Pons (tissue), 1 donor: ENCODE measurements at regions not wholly inside any gene's neighbourhood (a gene's known extent, or its start where the extent isn't known, plus 50 kb on each side); places are given as distances from the start of the nearest gene placed in this dataset.

Experiments
- DNase-seq: peaks from one replicate; pipeline ENCODE4 v3.0.0-alpha.2; 2016; ENCODE audit warnings: low spot score

DNA sequence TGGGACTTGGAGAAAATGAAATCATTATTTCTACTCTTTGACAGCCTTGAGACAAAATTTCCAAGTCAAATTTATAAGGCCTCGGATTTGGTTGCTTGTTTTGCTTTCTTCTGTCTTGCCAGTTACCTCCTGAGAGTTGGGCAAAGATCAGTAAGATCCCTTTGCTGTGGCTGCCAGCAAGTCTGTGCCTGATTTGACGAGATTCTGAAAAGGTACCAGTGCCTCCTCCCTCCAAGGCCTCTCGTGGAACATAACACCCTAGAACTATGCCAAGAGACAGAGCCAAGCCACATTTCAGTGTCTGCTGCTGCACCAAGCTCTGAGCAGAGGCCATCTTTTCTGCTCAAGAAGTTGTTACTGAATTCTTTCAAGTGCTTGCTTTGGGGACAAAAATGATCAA is 61.0 kb downstream of the GTPBP8 start:
- peak; percentile 27 for DNase-seq

DNA sequence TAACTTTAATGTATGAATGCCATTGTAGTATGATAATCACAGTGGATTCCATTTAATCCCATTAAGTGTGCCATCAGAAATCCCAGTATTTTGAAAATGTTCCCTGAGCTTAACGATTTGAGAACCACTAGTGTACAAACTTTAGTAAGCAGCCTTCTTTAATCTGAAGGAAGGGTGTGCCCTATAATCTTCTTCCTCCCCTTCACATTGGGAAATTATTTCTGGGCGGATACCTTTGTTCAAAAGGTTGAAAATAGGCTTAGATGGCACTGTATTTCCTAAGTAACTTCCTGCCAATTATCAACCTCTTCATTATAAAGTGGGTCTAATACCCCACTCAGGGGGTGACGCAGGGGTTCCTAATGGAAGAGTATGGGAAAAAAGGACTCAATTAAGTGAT is 62.4 kb downstream of the GTPBP8 start:
- no peak for DNase-seq

DNA sequence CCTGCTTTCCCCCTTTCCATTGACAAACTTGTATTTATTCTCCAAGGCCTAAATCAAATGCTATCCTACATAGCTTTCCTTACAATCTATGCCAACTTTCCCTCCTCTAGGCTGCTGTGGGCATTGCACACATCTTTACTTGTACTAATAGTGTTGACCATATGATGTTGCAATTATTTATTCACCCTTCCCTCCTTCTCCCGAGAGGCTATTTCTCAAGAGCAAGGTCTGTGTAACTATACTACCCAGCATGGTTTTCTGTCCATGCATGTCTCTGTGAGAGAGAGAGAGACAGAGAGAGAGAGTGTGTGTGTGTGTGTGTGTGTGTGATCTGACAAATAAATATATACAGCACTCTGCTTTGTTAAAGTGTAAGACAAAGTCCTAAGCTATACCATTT is 63.8 kb downstream of the GTPBP8 start:
- DNase-seq: no peak

- no peak for DNase-seq
Measured at GRCh38 chr3:113055201-113055600, 64.4 kb downstream of the GTPBP8 start.

DNA sequence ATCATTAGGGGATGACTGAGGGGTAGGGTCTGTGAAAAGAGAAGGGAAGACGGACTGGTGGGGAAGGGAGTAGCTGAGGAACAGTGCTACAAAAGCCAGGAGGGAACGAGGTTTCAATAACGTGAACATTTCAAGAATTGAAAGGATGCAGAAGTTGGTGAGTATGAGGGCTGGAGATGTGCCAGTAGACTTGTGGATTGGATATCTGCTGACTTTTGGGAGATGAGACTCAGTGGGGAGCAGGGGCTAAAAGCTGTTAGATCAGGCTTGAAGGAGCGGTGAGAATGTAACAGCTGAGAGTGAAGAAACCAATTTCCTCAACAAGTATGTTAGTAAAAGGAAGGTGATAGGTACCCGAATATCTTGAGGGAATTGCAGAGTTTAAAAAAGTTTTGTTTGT is 65.2 kb downstream of the GTPBP8 start:
- no peak for DNase-seq

- DNase-seq: no peak
Measured at GRCh38 chr3:113057117-113057516, 66.3 kb downstream of the GTPBP8 start.

DNA sequence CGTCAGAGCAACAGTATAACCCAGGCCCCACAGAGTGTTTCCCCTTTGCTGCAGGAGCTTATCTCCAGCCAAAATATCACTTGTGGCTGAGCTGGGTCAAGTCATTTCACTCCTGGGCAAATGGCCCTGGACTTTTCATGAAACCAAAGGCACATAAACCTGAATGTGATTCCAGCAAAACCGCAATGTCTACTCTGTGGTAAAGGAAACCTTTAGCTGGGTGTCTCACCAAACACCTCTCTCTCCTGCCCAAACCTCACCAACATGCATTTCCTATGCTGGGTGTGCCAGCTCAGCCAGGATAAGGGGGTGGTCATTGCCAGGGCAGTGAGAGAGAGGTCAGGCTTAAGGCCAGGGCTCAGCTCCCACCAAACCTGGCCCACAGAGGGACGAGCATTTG is 67.4 kb downstream of the GTPBP8 start:
- no peak for DNase-seq

DNA sequence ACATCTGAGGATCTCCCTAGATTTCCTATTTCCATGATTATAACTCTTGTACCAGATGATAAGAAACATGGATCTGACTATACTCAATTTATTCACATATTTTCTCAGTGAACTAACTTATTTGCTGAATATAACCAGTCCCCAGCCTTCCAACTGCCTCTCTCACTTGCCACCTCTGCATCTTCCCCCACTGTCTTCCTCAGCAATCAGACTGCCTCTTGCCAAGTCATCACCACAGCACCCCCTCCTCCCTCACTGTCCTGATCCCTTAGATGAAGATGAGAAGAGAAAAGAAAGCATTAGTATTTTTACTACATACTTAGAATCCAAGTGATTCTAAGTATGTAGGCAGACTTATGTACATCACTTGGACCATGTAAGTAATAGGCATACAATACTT is 71.9 kb downstream of the GTPBP8 start:
- no peak for DNase-seq

DNA sequence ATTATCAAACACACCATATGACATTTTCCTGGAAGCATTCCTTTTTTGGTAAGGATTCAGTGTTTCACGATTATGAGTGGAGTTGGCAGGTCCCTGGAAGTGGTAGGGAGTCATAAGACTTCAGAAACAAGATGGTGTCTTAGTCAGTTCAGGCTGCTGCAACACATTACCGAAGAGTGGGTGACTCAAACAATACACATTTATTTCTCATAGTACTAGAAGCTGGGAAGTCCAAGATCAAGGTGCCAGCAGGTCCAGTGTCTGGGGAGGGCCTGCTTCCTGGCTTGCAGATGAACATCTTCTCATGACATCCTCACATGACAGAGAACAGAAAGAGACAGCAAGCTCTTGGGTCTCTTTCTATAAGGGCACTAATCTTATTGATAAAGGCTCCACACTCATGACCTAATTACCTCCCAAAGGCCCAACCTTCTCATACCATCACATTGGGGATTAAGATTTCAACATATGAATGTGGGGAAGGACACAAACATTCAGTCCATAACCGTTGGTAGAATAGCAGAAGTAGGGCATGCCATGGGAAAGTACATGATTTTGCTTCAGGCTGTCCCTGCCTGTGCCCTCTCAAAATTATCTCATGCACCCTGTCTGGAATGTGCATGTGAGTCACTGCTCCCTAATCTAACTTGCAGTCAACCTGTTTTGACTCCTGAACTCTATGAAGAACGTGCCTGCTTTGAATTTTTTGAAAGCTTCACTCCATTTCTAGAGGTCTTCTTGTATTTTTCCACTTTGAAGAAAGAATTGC is 72.5 kb downstream of the GTPBP8 start:
- no peak for DNase-seq

GRCh38 chr3:113064183-113064582 is 73.4 kb downstream of the GTPBP8 start:
- no peak for DNase-seq

GRCh38 chr3:113065336-113065735 is 74.6 kb downstream of the GTPBP8 start:
- no peak for DNase-seq

GRCh38 chr3:113070072-113070640 is 79.4 kb downstream of the GTPBP8 start:
- DNase-seq: no peak

- DNase-seq: no peak
Measured at GRCh38 chr3:113070681-113071113, 79.9 kb downstream of the GTPBP8 start.

DNA sequence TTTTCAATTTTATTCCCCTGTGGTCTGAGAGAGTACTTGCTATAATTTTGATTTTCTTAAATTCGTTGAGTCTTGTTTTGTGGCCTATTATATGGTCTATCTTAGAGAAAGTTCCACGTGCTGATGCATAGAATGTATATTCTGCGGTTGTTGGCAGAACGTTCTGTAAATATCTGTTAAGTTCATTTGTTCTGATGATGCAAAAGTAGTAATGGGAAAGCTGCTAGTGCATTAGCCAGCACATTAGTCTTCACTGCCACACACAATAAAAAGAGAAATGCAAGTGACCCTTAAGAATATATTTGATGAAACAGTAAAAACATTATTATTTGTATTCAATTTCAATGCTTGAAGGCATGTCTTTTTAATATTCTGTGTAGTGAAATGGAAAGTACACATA is 84.8 kb downstream of the GTPBP8 start:
- no peak for DNase-seq

DNA sequence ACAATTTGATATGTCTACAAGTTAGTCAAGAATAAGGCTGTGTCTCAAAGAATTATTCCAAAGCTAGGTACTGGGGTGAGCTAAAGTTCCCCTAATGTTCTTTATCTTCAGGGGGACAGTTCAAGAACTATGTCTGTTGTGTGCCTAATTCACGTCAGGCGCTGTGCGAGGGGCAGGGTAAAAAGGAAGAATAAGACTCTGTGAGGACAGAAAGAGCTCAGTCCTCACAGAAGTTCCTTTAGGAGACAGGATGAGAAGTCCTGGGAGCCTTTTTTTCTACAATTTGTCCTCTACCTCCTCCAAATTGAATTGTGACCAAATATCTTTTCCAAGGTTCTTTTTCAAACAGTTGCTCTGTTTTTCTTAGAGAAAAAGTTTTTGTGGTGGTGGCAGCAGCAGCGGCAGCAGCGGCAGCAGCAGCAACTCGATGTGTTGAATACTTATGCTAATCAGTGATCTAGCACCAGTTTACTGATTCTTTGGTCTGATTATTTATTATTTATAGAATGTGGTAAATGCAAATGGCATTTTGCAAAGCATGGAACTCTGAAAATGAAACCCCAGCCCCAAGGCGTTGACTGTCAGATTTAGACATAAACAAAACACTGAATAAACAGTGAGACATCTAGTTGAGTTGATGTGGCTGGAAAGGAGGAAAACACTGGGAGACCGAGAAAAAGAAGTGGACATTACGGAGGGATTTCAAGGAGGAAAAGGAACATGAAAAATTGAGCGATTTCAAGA is 88.6 kb downstream of the GTPBP8 start:
- peak; percentile 20 for DNase-seq

- DNase-seq: no peak
Measured at GRCh38 chr3:113084777-113085176, 94.0 kb downstream of the GTPBP8 start.

GRCh38 chr3:113086560-113087461 is 96.0 kb downstream of the GTPBP8 start:
- DNase-seq: no peak

- DNase-seq: no peak
Measured at GRCh38 chr3:113088616-113089015, 97.8 kb downstream of the GTPBP8 start.

GRCh38 chr3:113091417-113091816 is 100.6 kb downstream of the GTPBP8 start:
- no peak for DNase-seq

GRCh38 chr3:113092746-113093145 is 102.0 kb downstream of the GTPBP8 start:
- DNase-seq: no peak

DNA sequence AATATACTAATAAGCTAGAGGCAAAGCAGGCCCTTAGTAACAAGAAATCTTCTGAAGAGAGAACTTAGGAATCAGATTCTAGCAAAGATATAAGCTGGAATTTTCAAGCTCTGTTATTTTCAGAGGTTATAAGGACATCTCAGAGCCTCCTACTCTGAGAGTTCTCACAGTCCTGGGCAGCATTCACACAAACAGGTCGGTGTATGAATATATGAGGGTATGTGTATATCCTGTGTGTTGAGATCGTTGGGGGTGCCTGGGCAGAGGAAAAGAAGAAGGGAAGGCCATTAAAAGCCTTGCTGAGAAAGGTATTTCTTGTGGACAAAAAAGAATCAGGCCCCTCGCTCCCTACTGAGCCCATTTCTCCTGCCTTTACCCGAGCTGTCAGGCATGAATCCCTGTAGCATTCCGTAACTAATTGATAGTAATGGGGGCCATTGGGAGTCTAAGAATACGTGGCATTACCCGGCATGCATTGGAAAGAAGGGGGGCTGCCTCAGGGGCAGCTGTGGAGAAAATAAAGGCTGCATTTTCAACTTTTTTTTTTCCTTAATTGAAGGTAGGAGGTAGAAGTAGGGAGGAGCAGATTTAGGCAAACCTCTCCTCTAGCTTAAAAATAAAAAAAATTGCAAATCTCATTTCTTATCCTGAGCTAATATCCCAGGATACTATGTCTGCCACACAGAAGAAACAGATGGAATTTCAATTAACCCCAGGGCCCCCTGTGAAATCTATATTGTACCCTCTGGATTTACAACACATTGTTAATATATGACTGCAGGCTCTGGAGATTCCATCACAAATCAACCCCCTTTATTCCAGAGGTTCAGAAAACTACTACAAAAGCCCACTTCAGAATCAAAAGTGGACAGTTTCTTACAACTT is 103.8 kb downstream of the GTPBP8 start:
- no peak for DNase-seq
